IMR-90 (cell line): ENCODE measurements at regions not wholly inside any gene's neighbourhood (a gene's known extent, or its start where the extent isn't known, plus 50 kb on each side); places are given as distances from the start of the nearest gene placed in this dataset.

Source experiments
- BHLHE40 ChIP-seq: fragments of 150-350 bp; IDR thresholded peaks from 2 replicates; pipeline ENCODE4 v1.6.1; 2016; ENCODE audit warnings: mild to moderate bottlenecking, low read depth, low read length
- CEBPB ChIP-seq: IDR thresholded peaks from 2 replicates; pipeline ENCODE4 v1.6.1; 2012; ENCODE audit warnings: low read depth, low read length, improper control_type of control experiment
- CHD1 ChIP-seq: IDR thresholded peaks from 2 replicates; pipeline ENCODE4 v1.6.1; 2012; ENCODE audit warnings: low read depth, low read length, improper control_type of control experiment
- FOS ChIP-seq: fragments of 150-350 bp; IDR thresholded peaks from 2 replicates; pipeline ENCODE4 v1.6.1; 2016; ENCODE audit warnings: low read depth, low read length
- MAFK ChIP-seq: IDR thresholded peaks from 2 replicates; pipeline ENCODE4 v1.6.1; 2012; ENCODE audit warnings: low read depth, low read length, improper control_type of control experiment
- MAZ ChIP-seq: IDR thresholded peaks from 2 replicates; pipeline ENCODE4 v1.6.1; 2012; ENCODE audit warnings: low read depth, mild to moderate bottlenecking, low read length, improper control_type of control experiment, moderate library complexity, borderline replicate concordance
- MXI1 ChIP-seq: IDR thresholded peaks from 2 replicates; pipeline ENCODE4 v1.6.1; 2012; ENCODE audit warnings: low read depth, mild to moderate bottlenecking, low read length, moderate library complexity, borderline replicate concordance
- POLR2A ChIP-seq: IDR thresholded peaks from 2 replicates; pipeline ENCODE4 v1.6.1; 2012; ENCODE audit warnings: mild to moderate bottlenecking, low read depth, low read length
- RAD21 ChIP-seq: IDR thresholded peaks from 2 replicates; pipeline ENCODE4 v1.6.1; 2012; ENCODE audit warnings: low read length, improper control_type of control experiment
- RCOR1 ChIP-seq: IDR thresholded peaks from 2 replicates; pipeline ENCODE4 v1.6.1; 2012; ENCODE audit warnings: mild to moderate bottlenecking, low read length, improper control_type of control experiment; ENCODE audit not compliant: insufficient replicate concordance
- RFX5 ChIP-seq: IDR thresholded peaks from 2 replicates; pipeline ENCODE4 v1.8.0; 2012; ENCODE audit warnings: low read depth, mild to moderate bottlenecking, low read length, moderate library complexity
- SMC3 ChIP-seq: fragments of 150-350 bp; IDR thresholded peaks from 2 replicates; pipeline ENCODE4 v1.6.1; 2016; ENCODE audit warnings: low read depth, mild to moderate bottlenecking, antibody characterized with exemption, low read length, moderate library complexity
- USF2 ChIP-seq: fragments of 150-350 bp; IDR thresholded peaks from 2 replicates; pipeline ENCODE4 v1.6.1; 2017; ENCODE audit warnings: mild to moderate bottlenecking, antibody characterized with exemption, low read length, low read depth
- TF ChIP-seq, protein P1 (sequence below): conservative IDR thresholded peaks from 2 replicates; pipeline ENCODE4 v1.5.1; 2012; ENCODE audit warnings: mild to moderate bottlenecking, low read depth, low read length, improper control_type of control experiment

DNA sequence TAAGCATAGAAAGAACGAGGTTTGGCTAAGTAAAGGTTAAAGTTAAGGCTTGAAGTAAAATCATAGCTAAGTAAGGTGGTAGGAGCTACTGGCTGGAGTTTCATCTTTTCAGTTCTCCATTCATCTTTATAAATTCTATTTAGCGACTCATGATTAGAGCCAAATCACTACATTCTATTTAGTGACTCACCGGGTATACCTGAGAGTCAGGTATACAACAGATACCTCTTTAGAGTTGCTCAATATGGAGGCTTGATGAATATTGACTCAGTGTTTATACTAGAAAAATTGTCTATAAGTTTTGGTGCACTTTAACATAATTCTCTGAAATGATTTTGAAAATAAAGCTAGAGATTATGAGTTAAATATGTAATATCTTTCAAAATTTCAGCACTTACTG lies 328.8 kb upstream of the GRM7 start:
- TF ChIP-seq, protein P1, sequence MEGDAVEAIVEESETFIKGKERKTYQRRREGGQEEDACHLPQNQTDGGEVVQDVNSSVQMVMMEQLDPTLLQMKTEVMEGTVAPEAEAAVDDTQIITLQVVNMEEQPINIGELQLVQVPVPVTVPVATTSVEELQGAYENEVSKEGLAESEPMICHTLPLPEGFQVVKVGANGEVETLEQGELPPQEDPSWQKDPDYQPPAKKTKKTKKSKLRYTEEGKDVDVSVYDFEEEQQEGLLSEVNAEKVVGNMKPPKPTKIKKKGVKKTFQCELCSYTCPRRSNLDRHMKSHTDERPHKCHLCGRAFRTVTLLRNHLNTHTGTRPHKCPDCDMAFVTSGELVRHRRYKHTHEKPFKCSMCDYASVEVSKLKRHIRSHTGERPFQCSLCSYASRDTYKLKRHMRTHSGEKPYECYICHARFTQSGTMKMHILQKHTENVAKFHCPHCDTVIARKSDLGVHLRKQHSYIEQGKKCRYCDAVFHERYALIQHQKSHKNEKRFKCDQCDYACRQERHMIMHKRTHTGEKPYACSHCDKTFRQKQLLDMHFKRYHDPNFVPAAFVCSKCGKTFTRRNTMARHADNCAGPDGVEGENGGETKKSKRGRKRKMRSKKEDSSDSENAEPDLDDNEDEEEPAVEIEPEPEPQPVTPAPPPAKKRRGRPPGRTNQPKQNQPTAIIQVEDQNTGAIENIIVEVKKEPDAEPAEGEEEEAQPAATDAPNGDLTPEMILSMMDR, result no peak
- no peak for TF ChIP-seq POLR2A
- TF ChIP-seq RAD21, result no peak
- no peak for TF ChIP-seq RCOR1
- TF ChIP-seq CEBPB, result no peak
- no peak for TF ChIP-seq MAFK
- no peak for TF ChIP-seq FOS
- no peak for TF ChIP-seq MXI1
- no peak for TF ChIP-seq SMC3
- no peak for TF ChIP-seq RFX5
- no peak for TF ChIP-seq BHLHE40
- no peak for TF ChIP-seq USF2
- TF ChIP-seq CHD1, result no peak
- TF ChIP-seq MAZ, result no peak
